Heart left ventricle (tissue), 13 donors: ENCODE measurements at regions not wholly inside any gene's neighbourhood (a gene's known extent, or its start where the extent isn't known, plus 50 kb on each side); places are given as distances from the start of the nearest gene placed in this dataset.

ENCODE experiments used
- CTCF ChIP-seq, 12 donors: fragments of 200-600 bp; sonication (generic) in 4 of 12; IDR thresholded peaks; one replicate each; pipeline versions ENCODE4 v1.5.0 to v1.8.0; 2018 to 2022; ENCODE audit warnings: antibody characterized with exemption in 12 of 12, mild to moderate bottlenecking in 5 of 12
- POLR2A ChIP-seq, 2 donors: fragments of 450-650 bp; IDR thresholded peaks; one replicate each; pipeline ENCODE4 v1.6.1; 2017; ENCODE audit warnings: antibody characterized with exemption in 2 of 2, mild to moderate bottlenecking in 2 of 2, moderate library complexity in 2 of 2
- donor health status: ischemic (EF 13 %, LVEDD 7.1; RV severe dilation, severe dysfunction).
- donor health status: DM: no; HTN: yes; CAD: no.
- donor health status: DM: no; HTN: no; CAD: no.
- donor health status: ischemic (EF 25% LVEDD 6.9; RV normal size, moderate dysfunction).
- donor health status: ischemic (EF 25% LVEDD 5.7; RV mildly dilated, moderate dysfunction).
- donor health status: ischemic (EF 35%, LVEDD 5.7; RV mildly dilated, moderate dysfunction).
- donor health status: nonischemic (EF 11% LVEDD 7.7; RV severe dilation, severe dysfunction).
- donor health status: DM: yes; HTN: yes; CAD: no.
- donor health status: PGD.
- donor health status: ischemic (EF 29% LVEDD 5.4; RV normal size, mild dysfunction).
- donor health status: nonischemic (EF 23%, LVEDD 6.1; RV moderate dilation, normal function).

- TF ChIP-seq POLR2A (IDR thresholded peaks at IDR 0.05) (no peak), CTCF (IDR thresholded peaks at IDR 0.05) (no peak)
Observed at GRCh38 chr4:22597471-22597870, 81.6 kb upstream of the ADGRA3 start.
